ENCODE measurements at regions not wholly inside any gene's neighbourhood (a gene's known extent, or its start where the extent isn't known, plus 50 kb on each side); places are given as distances from the start of the nearest gene placed in this dataset.
A peak's percentile ranks its signal among the peaks of the same experiment; 100 is the strongest.

GRCh38 chr1:185427776-185428175, 110.7 kb upstream of the IVNS1ABP start:
- no peak for DNase-seq

DNA sequence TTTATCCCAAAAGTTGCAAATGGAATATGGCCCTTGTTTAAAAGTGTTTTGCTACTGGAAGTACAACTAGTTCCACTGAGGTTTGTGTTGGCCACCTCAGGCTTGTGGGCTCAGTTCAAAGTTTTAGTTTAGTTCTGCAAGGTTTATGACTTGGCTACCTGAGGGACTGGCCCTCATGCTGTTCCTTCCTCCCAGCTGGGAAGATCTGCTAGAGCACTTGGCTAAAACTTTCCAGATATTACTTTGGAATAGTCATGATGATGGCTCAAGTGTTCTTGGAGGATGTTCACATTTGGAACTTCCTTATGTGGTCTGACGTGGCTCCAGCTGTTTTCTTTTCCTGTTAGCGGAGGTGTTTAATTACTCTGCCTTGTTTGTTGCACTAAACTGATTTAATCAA, 110.2 kb upstream of the IVNS1ABP start:
- no peak for DNase-seq

- no peak for DNase-seq
Observed at GRCh38 chr1:185426848-185427247, 109.8 kb upstream of the IVNS1ABP start.

DNA sequence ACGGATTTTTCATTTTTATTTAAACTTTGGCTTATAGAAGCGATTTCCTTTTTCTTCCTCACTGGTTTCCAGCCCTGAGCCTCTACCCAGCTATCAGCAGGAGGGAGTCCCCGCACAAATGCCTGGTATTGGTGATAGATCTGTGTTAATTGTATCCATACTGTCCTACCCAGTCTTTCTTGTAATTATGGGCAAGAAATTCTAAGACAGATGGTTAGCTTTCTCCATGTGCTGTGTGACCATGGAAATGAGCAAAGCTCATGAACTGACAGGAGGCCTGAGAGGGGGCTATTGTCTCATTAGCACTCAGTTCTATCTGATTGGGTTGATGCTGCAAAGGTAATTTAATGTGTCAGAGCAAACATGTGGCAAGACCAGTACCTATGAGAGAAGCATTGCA, 108.1 kb upstream of the IVNS1ABP start:
- DNase-seq, result no peak

GRCh38 chr1:185421485-185422107, 104.6 kb upstream of the IVNS1ABP start:
- DNase-seq, result no peak

DNA sequence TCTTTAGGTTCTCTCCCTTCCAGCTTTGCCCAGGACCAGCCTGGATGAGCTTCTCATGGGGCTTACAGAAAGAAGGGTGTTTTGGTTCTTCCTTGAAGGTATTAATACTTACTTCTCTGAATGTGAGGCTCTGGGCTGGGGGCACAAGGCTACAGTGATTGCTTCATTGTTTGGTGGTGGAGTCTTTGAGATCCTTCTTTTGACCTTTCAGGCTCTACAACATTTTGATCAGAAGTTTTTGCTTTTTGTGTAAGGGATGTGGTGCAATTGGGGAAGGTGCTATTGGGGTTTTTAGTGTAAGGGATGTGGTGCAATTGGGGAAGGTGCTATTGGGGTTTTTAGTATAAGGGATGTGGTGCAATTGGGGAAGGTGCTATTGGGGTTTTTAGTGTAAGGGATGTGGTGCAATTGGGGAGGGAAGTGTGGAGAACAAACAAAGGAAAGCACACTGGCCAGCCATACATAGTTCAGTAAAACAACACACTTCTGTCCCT, 103.6 kb upstream of the IVNS1ABP start:
- no peak for DNase-seq

GRCh38 chr1:185419718-185420117, 102.7 kb upstream of the IVNS1ABP start:
- peak; percentile 25 for DNase-seq

DNA sequence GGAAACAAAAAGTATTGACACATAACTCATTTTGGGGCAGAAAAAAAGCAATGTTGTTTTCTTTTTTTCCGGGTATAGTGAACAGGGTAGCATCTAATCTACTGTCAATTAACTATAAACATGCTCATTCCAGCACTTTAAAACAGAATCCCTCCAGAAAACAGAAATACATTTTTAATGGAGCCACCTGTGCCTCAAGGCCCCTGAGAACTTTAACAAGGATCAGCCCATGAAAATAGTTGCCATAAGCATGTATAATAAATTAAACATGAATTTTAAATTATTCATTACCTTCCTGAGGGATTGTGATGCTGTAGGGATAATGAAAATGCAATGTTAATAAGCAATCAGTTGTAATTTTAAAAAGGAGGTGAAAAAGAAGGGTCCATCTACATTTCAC, 101.4 kb upstream of the IVNS1ABP start:
- DNase-seq, result no peak

- DNase-seq, result no peak
Observed at GRCh38 chr1:185412385-185413087, 95.5 kb upstream of the IVNS1ABP start.

GRCh38 chr1:185409763-185410528, 92.9 kb upstream of the IVNS1ABP start:
- DNase-seq, result no peak

DNA sequence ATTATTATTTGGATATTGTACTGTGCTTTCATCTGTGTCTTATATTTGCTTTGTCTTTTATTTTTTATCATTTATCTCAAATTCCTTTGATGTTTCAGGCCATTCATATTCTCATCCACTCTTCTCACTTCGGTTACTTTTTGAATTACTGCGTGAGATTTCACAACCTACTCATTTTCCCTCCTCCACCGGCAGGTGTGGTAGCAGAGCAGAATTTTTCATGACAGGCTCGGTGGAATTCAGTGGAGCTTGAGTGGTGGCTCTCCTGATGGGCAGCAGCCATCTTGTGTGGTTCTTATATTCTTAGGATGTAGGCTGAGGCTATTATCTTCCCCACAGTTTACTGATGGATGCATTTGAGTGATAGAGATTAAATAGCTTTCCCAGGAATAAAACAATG, 92.3 kb upstream of the IVNS1ABP start:
- peak; percentile 17 for DNase-seq

DNA sequence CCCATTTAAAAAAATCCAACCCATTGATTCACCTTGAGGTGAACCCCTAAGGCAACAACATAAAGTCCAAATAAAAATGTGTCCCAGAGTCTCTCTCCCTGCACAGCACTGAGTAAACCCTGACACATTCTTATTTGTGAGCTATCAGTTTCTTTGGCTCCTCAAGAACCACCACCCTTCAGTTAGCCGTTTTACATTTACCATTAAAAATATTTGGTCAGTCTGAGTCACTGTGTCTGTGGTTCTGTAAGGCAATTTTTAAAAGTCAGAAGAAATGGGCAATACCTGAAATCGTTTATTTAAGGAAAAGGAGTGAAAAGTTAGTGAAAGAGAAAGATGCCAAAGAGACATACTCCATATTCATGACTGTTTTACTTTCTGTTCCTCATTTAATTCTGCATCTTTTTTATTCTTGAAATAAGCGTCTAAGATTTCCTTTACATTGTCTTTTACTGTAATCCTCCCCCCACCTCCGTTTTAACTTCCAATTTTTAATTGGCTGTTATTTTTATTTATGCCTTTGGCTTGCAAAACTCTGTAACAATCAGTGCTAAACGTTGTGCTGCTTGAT, 91.7 kb upstream of the IVNS1ABP start:
- DNase-seq, result no peak

- DNase-seq, result no peak
Observed at GRCh38 chr1:185406691-185407009, 89.6 kb upstream of the IVNS1ABP start.

DNA sequence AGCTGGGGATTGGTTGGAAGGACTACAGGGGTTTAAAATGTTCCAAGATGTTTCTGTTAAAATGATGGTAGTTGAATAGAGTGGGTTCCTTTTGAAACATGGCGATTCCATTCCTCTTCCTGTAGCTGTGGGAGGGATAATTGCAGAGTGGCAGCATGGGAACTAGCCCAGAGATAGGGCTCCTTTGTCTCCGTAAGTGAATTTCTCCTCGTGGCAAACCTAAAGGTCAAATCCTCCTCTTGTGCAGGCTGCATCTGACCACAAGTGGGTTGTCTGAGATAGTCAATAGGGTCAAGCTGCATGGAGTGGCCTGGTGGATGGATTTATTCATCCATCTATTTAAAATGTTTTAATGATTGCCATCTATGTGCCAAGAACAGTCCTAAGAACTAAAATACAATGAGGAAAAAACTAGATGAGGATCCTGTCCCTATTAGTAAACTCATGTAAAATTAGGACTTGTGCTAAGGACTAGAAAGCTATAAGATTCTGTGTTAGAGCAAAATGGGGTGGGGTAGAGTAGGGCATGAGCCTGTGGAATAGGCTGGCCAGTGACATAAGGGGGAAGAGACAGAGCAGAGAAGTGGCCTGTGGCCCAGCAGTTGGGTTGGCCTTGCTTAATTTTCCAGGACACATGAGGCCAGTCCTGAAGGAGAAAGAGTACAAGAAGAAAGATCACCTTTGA, 89.1 kb upstream of the IVNS1ABP start:
- DNase-seq, result no peak

DNA sequence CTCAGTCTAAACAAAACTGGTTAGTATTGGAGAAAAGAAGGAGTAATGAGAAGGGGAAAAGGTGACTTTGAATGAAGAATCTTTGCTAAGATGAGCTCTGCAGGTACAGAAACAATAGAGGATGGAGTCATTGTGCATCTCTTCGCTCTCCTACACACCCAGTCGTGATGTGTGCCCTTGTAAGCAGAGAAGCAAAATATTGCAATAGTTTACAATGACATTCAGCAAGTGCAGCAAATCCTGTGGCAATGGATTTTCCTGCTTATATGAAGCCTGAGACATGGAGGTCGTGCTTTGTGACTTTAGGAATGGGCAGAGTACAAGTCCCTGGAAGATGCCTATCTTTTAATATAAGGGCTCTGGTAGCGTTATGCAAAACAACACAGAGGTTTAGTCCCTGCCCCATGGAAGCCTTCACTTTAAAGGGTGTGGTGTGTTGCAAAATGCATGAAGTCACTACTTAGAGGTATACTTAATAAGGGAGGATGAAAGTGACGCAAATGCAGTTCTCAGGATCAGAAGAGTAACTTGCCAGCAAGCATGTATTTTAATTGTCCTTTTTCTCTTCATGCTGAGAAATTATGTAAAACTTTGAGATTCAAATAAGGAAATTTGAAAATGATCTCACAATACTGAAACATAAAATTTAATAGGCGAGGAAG, 88.0 kb upstream of the IVNS1ABP start:
- no peak for DNase-seq

DNA sequence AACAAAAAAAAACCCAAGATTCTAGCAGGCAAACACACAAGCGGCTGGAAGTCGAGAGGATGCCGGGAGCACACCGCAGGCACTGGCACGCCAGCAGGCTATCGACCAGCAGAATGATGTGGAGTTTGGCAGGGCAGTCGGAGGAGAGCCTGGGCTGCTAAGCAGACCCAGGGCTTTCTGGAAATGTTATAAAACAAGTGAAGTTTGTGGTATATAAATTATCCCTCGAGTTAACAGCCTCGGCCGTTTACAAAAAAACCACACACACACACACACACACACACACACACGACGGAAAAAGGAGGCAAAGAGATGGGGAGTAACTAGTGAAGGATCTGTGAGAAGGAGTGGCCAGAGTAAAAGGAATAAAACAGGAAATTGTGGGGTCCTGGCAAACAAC, 87.2 kb upstream of the IVNS1ABP start:
- peak; percentile 42 for DNase-seq

DNA sequence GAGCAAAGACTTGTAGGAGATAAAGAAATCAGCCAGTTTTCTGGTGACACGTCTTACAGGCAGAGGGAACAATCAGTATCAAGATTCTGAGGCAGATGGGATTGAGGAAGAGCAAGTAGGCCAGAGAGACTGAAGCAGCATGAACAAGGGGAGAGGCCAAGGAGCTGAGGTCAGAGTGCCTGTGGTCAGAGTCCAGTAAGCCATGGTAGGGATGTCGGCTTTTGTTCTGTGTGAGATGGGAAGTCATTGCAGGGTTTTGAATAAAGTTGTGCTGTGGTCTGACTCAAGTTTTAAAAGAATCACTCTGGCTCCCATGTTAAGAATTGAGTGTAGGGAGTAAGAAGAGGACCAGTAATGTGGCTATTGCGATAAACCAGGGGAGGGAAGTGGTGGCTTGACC, 85.9 kb upstream of the IVNS1ABP start:
- no peak for DNase-seq

GRCh38 chr1:185401019-185401418, 84.0 kb upstream of the IVNS1ABP start:
- DNase-seq, result no peak

DNA sequence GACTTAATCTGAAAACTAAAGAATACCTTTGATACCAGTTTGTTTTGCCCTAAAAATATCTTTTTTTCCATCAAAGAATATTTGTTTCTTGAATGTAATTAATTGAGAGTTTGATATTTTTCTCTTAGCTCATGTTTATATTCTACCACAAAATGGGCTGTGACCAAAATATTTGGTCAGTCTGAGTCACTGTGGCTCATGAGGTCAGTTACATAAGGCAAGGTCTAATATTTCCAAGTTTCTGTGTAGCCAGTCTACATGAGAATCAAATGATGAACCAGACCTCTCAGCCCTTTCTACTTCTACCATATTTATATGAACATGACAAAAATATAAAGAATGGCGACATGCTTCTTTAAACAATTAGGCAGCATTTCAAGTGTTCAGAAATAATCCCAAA, 83.0 kb upstream of the IVNS1ABP start:
- no peak for DNase-seq

DNA sequence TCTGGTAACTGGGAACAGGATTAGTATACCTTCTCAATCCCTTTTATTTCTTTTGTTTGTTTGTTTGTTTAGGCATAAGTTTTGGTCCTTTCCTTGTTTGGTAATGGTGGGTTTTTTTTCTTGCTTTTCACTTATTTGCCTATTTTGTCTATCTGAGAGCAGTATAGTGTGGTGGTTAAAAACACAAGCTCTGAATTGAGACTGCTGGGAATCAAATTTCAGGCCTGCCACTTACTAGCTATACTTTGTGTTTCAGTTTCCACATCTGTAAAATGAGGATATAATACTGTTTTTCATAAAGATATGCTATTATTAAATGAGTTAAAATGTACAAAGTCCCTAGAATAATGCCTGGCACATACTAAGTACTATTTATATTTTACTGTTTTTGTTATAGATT, 81.6 kb upstream of the IVNS1ABP start:
- no peak for DNase-seq

DNA sequence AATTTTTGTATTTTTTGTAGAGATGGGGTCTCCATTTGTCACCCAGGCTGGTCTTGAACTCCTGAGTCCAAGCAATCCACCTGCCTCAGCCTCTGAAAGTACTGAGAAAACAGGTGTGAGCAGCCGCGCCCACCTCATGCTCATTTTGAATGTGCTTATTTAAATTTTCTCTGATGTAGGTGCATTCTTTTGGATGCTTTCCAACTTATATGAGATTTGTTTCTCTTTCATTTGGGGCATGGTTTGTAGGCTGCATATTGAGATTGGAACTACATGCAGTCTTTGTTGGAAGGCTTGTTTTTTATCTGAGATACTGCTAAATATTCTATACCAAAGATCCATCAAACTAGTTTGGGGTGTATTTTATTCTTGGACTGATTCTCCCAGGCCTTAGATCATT, 81.0 kb upstream of the IVNS1ABP start:
- DNase-seq, result no peak

DNA sequence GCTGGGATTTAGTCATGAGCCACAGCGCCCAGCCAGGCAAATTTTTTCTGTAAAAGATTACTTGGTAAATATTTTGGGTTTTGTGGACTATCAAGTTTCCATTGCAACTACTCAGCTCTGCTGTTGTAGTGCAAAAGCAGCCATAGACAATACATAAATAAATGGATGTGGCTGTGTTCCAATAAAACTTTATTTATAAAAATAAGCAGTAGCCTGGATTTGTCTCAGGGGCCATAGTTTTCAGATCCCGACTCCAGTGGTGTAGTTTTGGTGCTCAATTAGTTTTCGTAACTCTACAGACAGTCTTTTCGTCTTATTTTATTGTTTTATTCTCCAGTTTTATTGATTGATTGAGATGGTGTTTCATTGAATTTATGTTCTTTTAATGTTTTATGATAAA, 80.1 kb upstream of the IVNS1ABP start:
- DNase-seq, result no peak

DNA sequence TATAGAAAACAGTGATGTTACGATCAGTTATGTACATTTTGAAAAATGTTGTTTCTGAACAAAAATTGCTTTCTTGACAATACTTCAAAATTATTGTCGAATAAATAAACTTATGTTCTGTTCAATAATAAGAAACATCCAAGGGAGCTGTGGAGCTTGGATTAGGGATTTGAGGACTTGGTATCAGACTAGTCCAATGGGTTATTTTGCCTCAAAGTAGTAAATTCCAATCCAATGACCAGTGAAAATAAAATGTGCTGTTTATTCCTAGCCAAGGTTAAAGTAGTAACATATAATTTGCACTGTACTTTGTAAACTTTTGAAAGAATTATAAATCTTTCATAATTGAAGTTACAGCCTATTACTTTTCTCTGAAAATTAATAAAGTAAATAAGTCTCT, 79.1 kb upstream of the IVNS1ABP start:
- no peak for DNase-seq
